H9 (cell line): ENCODE measurements at regions not wholly inside any gene's neighbourhood (a gene's known extent, or its start where the extent isn't known, plus 50 kb on each side); places are given as distances from the start of the nearest gene placed in this dataset.

Source experiments
- DNase-seq: peaks from one replicate; pipeline ENCODE4 v3.0.0-alpha.2; 2017
- H2AFZ ChIP-seq: one replicate; pipeline ENCODE4 v1.6.1; 2013; ENCODE audit warnings: mild to moderate bottlenecking, low read length, control low read depth, moderate library complexity
- H2AK5ac ChIP-seq: 2 replicates; pipeline ENCODE4 v1.6.1; 2013; ENCODE audit warnings: low read length, control low read depth, mixed read lengths; ENCODE audit not compliant: insufficient read length
- H2BK120ac ChIP-seq: one replicate; pipeline ENCODE4 v1.6.1; 2013; ENCODE audit warnings: low read depth, mild to moderate bottlenecking, low read length, control low read depth, inconsistent platforms; ENCODE audit not compliant: poor library complexity, severe bottlenecking
- H2BK12ac ChIP-seq: 2 replicates; pipeline ENCODE4 v1.6.1; 2013; ENCODE audit warnings: low read length, control low read depth, mixed read lengths, low read depth; ENCODE audit not compliant: insufficient read length
- H2BK15ac ChIP-seq: 2 replicates; pipeline ENCODE4 v1.6.1; 2013; ENCODE audit warnings: low read depth, low read length, control low read depth
- H2BK20ac ChIP-seq: one replicate; pipeline ENCODE4 v1.6.1; 2013; ENCODE audit warnings: low read depth, mild to moderate bottlenecking, low read length, control low read depth, inconsistent platforms; ENCODE audit not compliant: poor library complexity, severe bottlenecking
- H2BK5ac ChIP-seq: 2 replicates; pipeline ENCODE4 v1.6.1; 2013; ENCODE audit warnings: low read length, control low read depth, mixed read lengths; ENCODE audit not compliant: insufficient read length
- H3K14ac ChIP-seq: 2 replicates; pipeline ENCODE4 v1.6.1; 2013; ENCODE audit warnings: low read length, control low read depth; ENCODE audit not compliant: insufficient read depth
- H3K18ac ChIP-seq: 2 replicates; pipeline ENCODE4 v1.6.1; 2013; ENCODE audit warnings: low read depth, mild to moderate bottlenecking, mixed read lengths, low read length, control low read depth; ENCODE audit not compliant: insufficient read length
- H3K23ac ChIP-seq: 2 replicates; pipeline ENCODE4 v1.6.1; 2013; ENCODE audit warnings: low read length, control low read depth, mixed read lengths, low read depth; ENCODE audit not compliant: insufficient read length
- H3K23me2 ChIP-seq: 2 replicates; pipeline ENCODE4 v1.6.1; 2013; ENCODE audit warnings: low read depth, mild to moderate bottlenecking, mixed read lengths, low read length, control low read depth; ENCODE audit not compliant: insufficient read length, poor library complexity, severe bottlenecking
- H3K27ac ChIP-seq: 2 replicates; pipeline ENCODE4 v1.5.1; 2013; ENCODE audit warnings: low read length, control low read depth, mixed read lengths, low read depth; ENCODE audit not compliant: insufficient read length
- H3K27me3 ChIP-seq: 2 replicates; pipeline ENCODE4 v1.6.1; 2013; ENCODE audit warnings: low read length, control low read depth, inconsistent platforms; ENCODE audit not compliant: insufficient read depth
- H3K4ac ChIP-seq: 2 replicates; pipeline ENCODE4 v1.6.1; 2013; ENCODE audit warnings: low read depth, mild to moderate bottlenecking, control low read depth, inconsistent platforms, low read length, moderate library complexity
- H3K4me1 ChIP-seq: 2 replicates; pipeline ENCODE4 v1.6.1; 2013; ENCODE audit warnings: low read length, control low read depth, inconsistent platforms; ENCODE audit not compliant: insufficient read depth
- H3K4me2 ChIP-seq: 2 replicates; pipeline ENCODE4 v1.6.1; 2013; ENCODE audit warnings: low read length, control low read depth, mixed read lengths; ENCODE audit not compliant: insufficient read length, insufficient read depth
- H3K56ac ChIP-seq: 2 replicates; pipeline ENCODE4 v1.6.1; 2013; ENCODE audit warnings: low read depth, mild to moderate bottlenecking, mixed read lengths, low read length, control low read depth; ENCODE audit not compliant: insufficient read length
- H3K79me1 ChIP-seq: 2 replicates; pipeline ENCODE4 v1.6.1; 2013; ENCODE audit warnings: low read depth, mild to moderate bottlenecking, moderate library complexity, low read length, control low read depth, inconsistent platforms; ENCODE audit not compliant: insufficient read depth, poor library complexity, severe bottlenecking
- H3K79me2 ChIP-seq: 2 replicates; pipeline ENCODE4 v1.6.1; 2013; ENCODE audit warnings: low read length, control low read depth, inconsistent platforms; ENCODE audit not compliant: insufficient read depth
- H3K9ac ChIP-seq: 2 replicates; pipeline ENCODE4 v1.6.1; 2013; ENCODE audit warnings: low read length, control low read depth, mixed read lengths; ENCODE audit not compliant: insufficient read length; ENCODE audit errors: extremely low read depth
- H3K9me3 ChIP-seq: one replicate; pipeline ENCODE4 v1.6.1; 2013; ENCODE audit warnings: low read depth, low read length, inconsistent platforms; ENCODE audit not compliant: control insufficient read depth
- H3T11ph ChIP-seq: one replicate; pipeline ENCODE4 v1.6.1; 2013; ENCODE audit warnings: mild to moderate bottlenecking, low read length, control low read depth, inconsistent platforms
- H4K20me1 ChIP-seq: one replicate; pipeline ENCODE4 v1.6.1; 2013; ENCODE audit not compliant: control insufficient read depth, insufficient read length, insufficient read depth
- H4K5ac ChIP-seq: 2 replicates; pipeline ENCODE4 v1.6.1; 2013; ENCODE audit warnings: low read depth, mild to moderate bottlenecking, mixed read lengths, low read length, control low read depth; ENCODE audit not compliant: insufficient read length
- H4K8ac ChIP-seq: replicated peaks from 2 replicates; pipeline ENCODE4 v1.6.1; 2013; ENCODE audit warnings: low read length, control low read depth, mixed read lengths, low read depth; ENCODE audit not compliant: insufficient read length
- H4K91ac ChIP-seq: 2 replicates; pipeline ENCODE4 v1.6.1; 2013; ENCODE audit warnings: low read depth, mild to moderate bottlenecking, moderate library complexity, mixed read lengths, low read length, control low read depth; ENCODE audit not compliant: insufficient read length
- H3K27ac Mint-ChIP-seq, 3 experiments: 2 replicates in 2 of 3; 3 replicates in 1 of 3; pipeline ENCODE4 v1.8.0; 2020 to 2021; ENCODE audit warnings: mixed read lengths in 3 of 3, mild to moderate bottlenecking in 1 of 3, moderate library complexity in 1 of 3
- H3K27me3 Mint-ChIP-seq: 2 replicates; pipeline ENCODE4 v1.8.0; 2021; ENCODE audit warnings: low read depth, mild to moderate bottlenecking, moderate library complexity, mixed read lengths
- H3K36me3 Mint-ChIP-seq, 3 experiments: 2 replicates in 2 of 3; 3 replicates in 1 of 3; pipeline ENCODE4 v1.8.0; 2020 to 2021; ENCODE audit warnings: low read depth in 3 of 3, mixed read lengths in 3 of 3; ENCODE audit not compliant: insufficient read depth in 1 of 3
- H3K4me1 Mint-ChIP-seq, 2 experiments: 2 replicates each; pipeline ENCODE4 v1.8.0; 2020; ENCODE audit warnings: mixed read lengths in 2 of 2
- H3K4me3 Mint-ChIP-seq, 2 experiments: 2 replicates in 1 of 2; 3 replicates in 1 of 2; pipeline ENCODE4 v1.8.0; 2020 to 2021; ENCODE audit warnings: mild to moderate bottlenecking in 2 of 2, mixed read lengths in 2 of 2, moderate library complexity in 1 of 2
- H3K9me3 Mint-ChIP-seq, 2 experiments: 2 replicates in 1 of 2; 3 replicates in 1 of 2; pipeline ENCODE4 v1.8.0; 2020; ENCODE audit warnings: mild to moderate bottlenecking in 2 of 2, mixed read lengths in 2 of 2, moderate library complexity in 1 of 2
- TF ChIP-seq, protein P1 (sequence below): fragments of 200-600 bp; sonication (generic); conservative IDR thresholded peaks from 3 replicates; pipeline ENCODE4 v1.8.0; 2021; ENCODE audit warnings: antibody characterized with exemption, mild to moderate bottlenecking

DNA sequence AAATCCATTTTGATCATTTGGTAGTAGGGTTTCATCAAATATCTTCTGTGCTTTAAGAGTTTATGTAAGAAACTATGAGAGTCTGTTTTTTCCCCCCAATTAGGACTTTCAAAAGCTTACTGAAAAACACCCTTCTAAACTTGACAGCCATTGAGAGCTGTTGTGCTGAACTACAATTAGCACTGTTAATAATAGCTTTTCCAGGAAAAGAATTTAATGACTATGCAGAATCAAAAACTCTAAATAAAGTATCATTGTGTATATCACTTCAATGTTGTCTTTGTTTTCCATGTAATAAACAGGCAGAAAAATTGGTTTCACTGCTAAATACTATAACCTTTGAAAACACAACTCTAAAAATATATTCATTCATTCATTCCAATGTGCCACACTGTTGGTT lies 121.4 kb upstream of the PDE5A start:
- H3K4me3 Mint-ChIP-seq = no peak overlapping the region
- Histone ChIP-seq H3K27ac (no peak overlapping the region), H3K18ac (no peak overlapping the region), H2BK5ac (no peak overlapping the region), H3T11ph (no peak overlapping the region), H3K79me1 (no peaks in the 10 kb centered on the region), H4K20me1 (no peaks in the 10 kb centered on the region), H2BK15ac (no peak overlapping the region), H3K23ac (no peak overlapping the region), H3K4me1 (no peaks in the 10 kb centered on the region), H2BK12ac (no peak overlapping the region), H3K56ac (no peak overlapping the region), H3K4me2 (no peak overlapping the region), H3K9me3 (no peaks in the 10 kb centered on the region), H4K8ac (no peak overlapping the region), H4K91ac (no peak overlapping the region), H3K9ac (no peak overlapping the region), H2AFZ (no peak overlapping the region), H2AK5ac (no peak overlapping the region), H4K5ac (no peak overlapping the region), H3K4ac (no peak overlapping the region), H2BK20ac (no peak overlapping the region), H3K79me2 (no peaks in the 10 kb centered on the region), H2BK120ac (no peak overlapping the region), H3K14ac (no peak overlapping the region), H3K23me2 (no peaks in the 10 kb centered on the region), H3K27me3 (no peaks in the 10 kb centered on the region)
- no peak overlapping the region for H3K27ac Mint-ChIP-seq
- no peaks in the 10 kb centered on the region; a peak in 1 of 4 replicates for H3K4me1 Mint-ChIP-seq
- no peak for DNase-seq
- TF ChIP-seq, protein P1, sequence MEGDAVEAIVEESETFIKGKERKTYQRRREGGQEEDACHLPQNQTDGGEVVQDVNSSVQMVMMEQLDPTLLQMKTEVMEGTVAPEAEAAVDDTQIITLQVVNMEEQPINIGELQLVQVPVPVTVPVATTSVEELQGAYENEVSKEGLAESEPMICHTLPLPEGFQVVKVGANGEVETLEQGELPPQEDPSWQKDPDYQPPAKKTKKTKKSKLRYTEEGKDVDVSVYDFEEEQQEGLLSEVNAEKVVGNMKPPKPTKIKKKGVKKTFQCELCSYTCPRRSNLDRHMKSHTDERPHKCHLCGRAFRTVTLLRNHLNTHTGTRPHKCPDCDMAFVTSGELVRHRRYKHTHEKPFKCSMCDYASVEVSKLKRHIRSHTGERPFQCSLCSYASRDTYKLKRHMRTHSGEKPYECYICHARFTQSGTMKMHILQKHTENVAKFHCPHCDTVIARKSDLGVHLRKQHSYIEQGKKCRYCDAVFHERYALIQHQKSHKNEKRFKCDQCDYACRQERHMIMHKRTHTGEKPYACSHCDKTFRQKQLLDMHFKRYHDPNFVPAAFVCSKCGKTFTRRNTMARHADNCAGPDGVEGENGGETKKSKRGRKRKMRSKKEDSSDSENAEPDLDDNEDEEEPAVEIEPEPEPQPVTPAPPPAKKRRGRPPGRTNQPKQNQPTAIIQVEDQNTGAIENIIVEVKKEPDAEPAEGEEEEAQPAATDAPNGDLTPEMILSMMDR = no peak
- no peaks in the 10 kb centered on the region for H3K27me3 Mint-ChIP-seq
- no peaks in the 10 kb centered on the region for H3K36me3 Mint-ChIP-seq
- H3K9me3 Mint-ChIP-seq = no peaks in the 10 kb centered on the region
